ENCODE measurements at regions not wholly inside any gene's neighbourhood (a gene's known extent, or its start where the extent isn't known, plus 50 kb on each side); places are given as distances from the start of the nearest gene placed in this dataset.

DNA sequence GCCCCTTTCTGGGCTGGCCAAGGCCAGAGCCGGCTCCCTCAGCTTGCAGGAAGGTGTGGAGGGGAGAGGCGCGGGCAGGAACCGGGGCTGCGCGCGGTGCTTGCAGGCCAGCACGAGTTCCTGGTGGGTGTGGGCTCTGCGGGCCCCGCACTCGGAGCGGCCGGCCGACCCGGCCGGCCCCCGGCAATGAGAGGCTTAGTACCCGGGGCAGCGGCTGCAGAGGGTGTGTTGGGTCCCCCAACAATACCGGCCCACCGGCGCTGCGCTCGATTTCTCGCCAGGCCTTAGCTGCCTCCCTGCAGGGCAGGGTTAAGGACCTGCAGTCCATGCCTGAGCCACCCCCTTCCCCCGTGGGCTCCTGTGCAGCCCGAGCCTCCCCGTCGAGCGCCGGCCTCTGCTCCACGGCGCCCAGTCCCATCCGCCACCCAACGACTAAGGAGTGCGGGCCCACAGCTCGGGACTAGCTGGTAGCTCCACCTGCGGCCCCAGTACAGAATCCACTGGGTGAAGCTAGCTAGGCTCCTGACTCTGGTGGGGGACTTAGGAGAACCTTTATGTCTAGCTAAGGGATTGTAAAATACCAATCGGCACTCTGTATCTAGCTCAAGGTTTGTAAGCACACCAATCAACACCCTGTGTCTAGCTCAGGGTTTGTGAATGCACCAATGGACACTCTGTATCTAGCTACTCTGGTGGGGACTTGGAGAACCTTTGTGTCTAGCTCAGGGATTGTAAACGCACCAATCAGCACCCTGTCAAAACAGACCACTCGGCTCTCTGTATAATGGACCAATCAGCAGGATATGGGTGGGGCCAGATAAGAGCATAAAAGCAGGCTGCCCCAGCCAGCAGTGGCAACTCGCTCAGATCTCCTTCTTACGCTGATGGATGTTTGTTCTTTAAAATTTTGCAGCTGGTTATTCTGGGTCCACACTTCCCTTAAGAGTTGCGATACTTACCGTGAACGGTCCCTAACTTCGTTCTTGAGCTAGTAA, 167.4 kb upstream of the RREB1 start:
- TF ChIP-seq, protein P1, sequence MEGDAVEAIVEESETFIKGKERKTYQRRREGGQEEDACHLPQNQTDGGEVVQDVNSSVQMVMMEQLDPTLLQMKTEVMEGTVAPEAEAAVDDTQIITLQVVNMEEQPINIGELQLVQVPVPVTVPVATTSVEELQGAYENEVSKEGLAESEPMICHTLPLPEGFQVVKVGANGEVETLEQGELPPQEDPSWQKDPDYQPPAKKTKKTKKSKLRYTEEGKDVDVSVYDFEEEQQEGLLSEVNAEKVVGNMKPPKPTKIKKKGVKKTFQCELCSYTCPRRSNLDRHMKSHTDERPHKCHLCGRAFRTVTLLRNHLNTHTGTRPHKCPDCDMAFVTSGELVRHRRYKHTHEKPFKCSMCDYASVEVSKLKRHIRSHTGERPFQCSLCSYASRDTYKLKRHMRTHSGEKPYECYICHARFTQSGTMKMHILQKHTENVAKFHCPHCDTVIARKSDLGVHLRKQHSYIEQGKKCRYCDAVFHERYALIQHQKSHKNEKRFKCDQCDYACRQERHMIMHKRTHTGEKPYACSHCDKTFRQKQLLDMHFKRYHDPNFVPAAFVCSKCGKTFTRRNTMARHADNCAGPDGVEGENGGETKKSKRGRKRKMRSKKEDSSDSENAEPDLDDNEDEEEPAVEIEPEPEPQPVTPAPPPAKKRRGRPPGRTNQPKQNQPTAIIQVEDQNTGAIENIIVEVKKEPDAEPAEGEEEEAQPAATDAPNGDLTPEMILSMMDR (IDR thresholded peaks at IDR 0.05; ENCODE audit: extremely low read depth in 1 of 2, insufficient read depth in 1 of 2, low read depth in 1 of 2, low read length in 2 of 2) = no peak
- TF ChIP-seq POLR2AphosphoS5 (IDR thresholded peaks at IDR 0.05; ENCODE audit: insufficient read depth, low read depth, low read length) (no peak), GATA2 (IDR thresholded peaks at IDR 0.05; ENCODE audit: insufficient read depth, insufficient read length, low read depth, low read length) (no peak), MYC (IDR thresholded peaks at IDR 0.05; ENCODE audit: low read depth, low read length) (no peak), POLR2A (IDR thresholded peaks at IDR 0.05; ENCODE audit: low read depth, low read length) (no peak), EZH2 (IDR thresholded peaks at IDR 0.05; ENCODE audit: borderline replicate concordance, low read depth, low read length, severe bottlenecking) (no peak), JUN (IDR thresholded peaks at IDR 0.05; ENCODE audit: borderline replicate concordance, insufficient read depth, insufficient read length, low read depth) (no peak)
